Adipocyte (in vitro differentiated cells): ENCODE measurements at regions not wholly inside any gene's neighbourhood (a gene's known extent, or its start where the extent isn't known, plus 50 kb on each side); places are given as distances from the start of the nearest gene placed in this dataset.

Experiments
- DNase-seq: peaks from one replicate; pipeline ENCODE4 v3.0.0-alpha.2; 2015; ENCODE audit warnings: low read depth
- H3K27me3 ChIP-seq: replicated peaks from 2 replicates; pipeline ENCODE4 v1.7.0; 2013; ENCODE audit warnings: mild to moderate bottlenecking, low read length, moderate library complexity; ENCODE audit not compliant: control insufficient read depth, insufficient read depth
- H3K36me3 ChIP-seq: 2 replicates; pipeline ENCODE4 v1.7.0; 2013; ENCODE audit warnings: low read length, mild to moderate bottlenecking, moderate library complexity; ENCODE audit not compliant: control insufficient read depth, insufficient read depth, severe bottlenecking
- H3K4me1 ChIP-seq: 2 replicates; pipeline ENCODE4 v1.7.0; 2013; ENCODE audit warnings: mild to moderate bottlenecking, low read length, moderate library complexity; ENCODE audit not compliant: control insufficient read depth, insufficient read depth
- H3K4me3 ChIP-seq: 2 replicates; pipeline ENCODE4 v1.7.0; 2013; ENCODE audit warnings: mild to moderate bottlenecking, low read length, moderate library complexity
- H3K9ac ChIP-seq: 2 replicates; pipeline ENCODE4 v1.7.0; 2013; ENCODE audit warnings: mild to moderate bottlenecking, low read length, moderate library complexity
- H3K9me3 ChIP-seq: 2 replicates; pipeline ENCODE4 v1.7.0; 2013; ENCODE audit warnings: mild to moderate bottlenecking, low read length, moderate library complexity; ENCODE audit not compliant: control insufficient read depth

DNA sequence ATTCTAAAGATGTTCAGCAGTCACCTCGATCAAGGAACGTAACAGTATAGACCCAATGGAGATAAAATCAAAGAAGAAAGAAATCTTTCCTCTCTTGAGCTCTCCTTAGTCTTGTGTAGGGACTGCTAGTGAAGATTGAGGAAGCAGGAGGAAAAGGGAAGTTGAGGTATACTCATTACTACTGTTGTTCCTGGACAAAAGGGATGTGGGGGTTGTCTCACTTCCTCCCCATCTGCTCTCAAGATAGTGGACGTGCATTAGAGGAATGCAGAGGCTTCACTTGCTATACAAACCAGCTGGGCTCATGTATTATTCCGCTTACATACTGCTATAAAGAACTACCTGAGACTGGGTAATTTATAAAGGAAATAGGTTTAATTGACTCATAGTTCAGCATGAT is 208.9 kb upstream of the ARHGEF9 start:
- Histone ChIP-seq H3K27me3 (no peaks in the 10 kb centered on the region), H3K4me1 (no peaks in the 10 kb centered on the region), H3K9me3 (peaks cover 5% of the 10 kb centered on the region), H3K36me3 (no peaks in the 10 kb centered on the region), H3K4me3 (no peak overlapping the region), H3K9ac (no peak overlapping the region)
- DNase-seq: no peak

DNA sequence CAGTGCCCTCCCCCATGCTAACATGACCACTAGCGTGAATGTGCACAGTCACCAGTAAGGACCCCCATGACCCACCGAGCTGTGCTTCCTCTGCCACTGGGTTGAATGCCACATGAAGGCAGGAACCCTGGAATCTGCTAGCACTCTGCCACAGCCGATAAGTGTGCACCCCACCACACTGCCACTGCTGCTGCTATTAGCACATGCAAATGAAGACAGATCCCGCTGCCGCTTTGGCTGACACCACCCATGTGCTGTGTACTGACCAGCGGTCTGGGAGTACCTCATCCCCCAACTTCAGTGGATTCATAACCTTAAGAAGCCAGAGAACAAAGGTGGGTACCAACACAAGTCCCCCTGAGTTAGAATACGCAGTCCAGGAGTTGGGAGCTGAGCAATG is 200.9 kb upstream of the ARHGEF9 start:
- Histone ChIP-seq H3K4me1 (no peaks in the 10 kb centered on the region), H3K9ac (no peak overlapping the region), H3K36me3 (no peaks in the 10 kb centered on the region), H3K27me3 (no peaks in the 10 kb centered on the region), H3K4me3 (no peak overlapping the region), H3K9me3 (peaks cover 4% of the 10 kb centered on the region)
- no peak for DNase-seq

DNA sequence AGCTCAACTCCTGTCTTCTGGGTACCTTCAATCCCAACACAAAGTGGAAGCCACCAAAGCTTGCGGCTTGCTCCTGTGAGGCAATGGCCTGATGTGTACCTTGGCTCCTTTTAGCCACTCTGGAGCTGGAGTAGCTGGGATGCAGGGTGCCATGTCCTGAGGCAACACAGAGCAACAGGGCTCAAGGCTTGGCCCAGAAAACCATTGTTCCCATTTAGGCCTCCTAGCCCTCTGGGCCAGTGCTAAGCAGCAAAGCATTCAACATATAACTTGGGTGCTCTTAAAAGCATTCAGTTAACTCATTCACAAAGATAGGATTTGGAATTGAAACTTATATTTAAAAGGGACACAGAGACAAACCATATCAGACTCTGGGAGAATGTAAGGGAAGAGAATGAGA is 194.5 kb upstream of the ARHGEF9 start:
- peaks cover 28% of the 10 kb centered on the region for H3K9me3 ChIP-seq
- H3K36me3 ChIP-seq: no peaks in the 10 kb centered on the region
- DNase-seq: no peak
- H3K27me3 ChIP-seq: no peaks in the 10 kb centered on the region
- H3K4me1 ChIP-seq: no peaks in the 10 kb centered on the region
- H3K4me3 ChIP-seq: no peak overlapping the region
- no peak overlapping the region for H3K9ac ChIP-seq

DNA sequence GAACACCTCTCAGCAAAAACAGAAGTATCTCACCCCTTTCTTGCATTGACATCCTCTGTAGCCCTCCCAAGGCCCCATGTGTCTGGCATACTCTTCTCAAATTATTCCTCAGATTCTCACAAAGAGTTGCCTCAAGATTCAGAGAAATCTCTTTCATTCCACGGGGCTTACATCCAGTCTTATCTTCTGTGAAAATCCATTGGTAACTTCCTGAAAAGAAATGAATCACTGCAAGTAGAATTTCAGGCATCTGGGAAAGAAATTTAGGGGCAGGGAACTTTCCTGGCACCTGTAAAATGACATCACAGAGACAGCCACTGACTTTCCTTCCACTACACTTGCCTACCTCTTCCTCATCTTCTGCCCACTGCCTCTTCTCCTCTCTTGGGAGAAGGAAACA is 182.5 kb upstream of the ARHGEF9 start:
- H3K27me3 ChIP-seq: peaks cover 9% of the 10 kb centered on the region
- H3K36me3 ChIP-seq: no peaks in the 10 kb centered on the region
- H3K9me3 ChIP-seq: peaks cover 18% of the 10 kb centered on the region
- H3K4me3 ChIP-seq: no peak overlapping the region
- H3K9ac ChIP-seq: no peak overlapping the region
- H3K4me1 ChIP-seq: no peaks in the 10 kb centered on the region
- DNase-seq: no peak

DNA sequence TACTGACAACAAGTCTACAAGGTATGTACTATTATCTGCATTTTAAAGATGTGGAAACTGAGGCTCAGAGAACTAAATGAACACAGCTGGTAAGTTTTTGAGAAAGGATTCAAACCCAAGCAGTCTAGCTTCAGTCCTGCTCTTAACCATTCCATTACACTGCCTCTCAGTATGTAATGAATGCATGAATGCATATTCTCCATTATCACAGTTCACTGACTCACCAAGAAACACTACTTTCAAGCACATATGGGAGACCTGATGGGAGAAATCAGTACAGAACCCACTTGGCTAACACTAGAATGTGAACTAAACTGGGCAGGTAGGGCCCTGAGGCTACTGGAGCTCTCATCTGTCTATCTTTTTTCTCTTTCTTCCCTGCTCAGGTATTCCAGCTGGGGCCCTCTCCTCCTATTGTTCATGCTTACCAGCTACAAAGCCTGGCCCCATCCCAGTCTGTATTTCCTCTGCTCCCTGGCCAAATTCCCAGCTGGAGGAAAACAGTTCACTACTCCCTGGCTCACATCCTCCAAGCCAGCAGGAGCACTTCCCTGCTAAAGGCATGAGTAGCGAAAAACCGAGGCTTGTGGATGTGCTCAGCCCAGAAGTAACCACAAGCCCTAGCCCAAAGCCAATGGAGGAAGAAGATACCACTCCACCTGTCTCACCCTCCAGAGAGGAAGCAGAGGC is 178.2 kb upstream of the ARHGEF9 start:
- peaks cover 18% of the 10 kb centered on the region for H3K9me3 ChIP-seq
- no peak overlapping the region for H3K9ac ChIP-seq
- H3K4me3 ChIP-seq: no peak overlapping the region
- no peaks in the 10 kb centered on the region for H3K36me3 ChIP-seq
- no peak for DNase-seq
- peaks cover 9% of the 10 kb centered on the region for H3K27me3 ChIP-seq
- no peaks in the 10 kb centered on the region for H3K4me1 ChIP-seq

DNA sequence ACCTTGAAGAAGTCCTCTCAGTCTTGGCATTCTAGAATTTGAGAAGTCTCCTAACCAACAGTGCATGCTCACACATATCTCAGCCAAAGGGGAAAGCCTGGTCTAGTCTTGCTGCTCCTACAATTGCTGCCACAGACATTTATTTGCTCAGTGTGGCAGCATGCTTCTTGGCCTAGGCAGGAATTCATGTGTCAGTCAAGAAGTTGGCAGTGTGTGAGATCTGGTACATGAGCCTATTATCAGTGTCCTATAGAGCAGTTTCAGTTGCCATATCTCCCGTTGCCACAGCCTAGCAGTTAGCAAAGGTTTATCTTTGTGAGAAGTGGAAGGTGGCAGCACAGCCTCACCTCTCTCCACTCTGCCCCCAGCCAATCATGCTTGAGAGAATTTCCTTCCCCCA is 176.9 kb upstream of the ARHGEF9 start:
- DNase-seq: no peak
- no peaks in the 10 kb centered on the region for H3K36me3 ChIP-seq
- no peaks in the 10 kb centered on the region for H3K4me1 ChIP-seq
- H3K27me3 ChIP-seq: peaks cover 9% of the 10 kb centered on the region
- H3K9me3 ChIP-seq: peaks cover 18% of the 10 kb centered on the region
- H3K9ac ChIP-seq: no peak overlapping the region
- no peak overlapping the region for H3K4me3 ChIP-seq

DNA sequence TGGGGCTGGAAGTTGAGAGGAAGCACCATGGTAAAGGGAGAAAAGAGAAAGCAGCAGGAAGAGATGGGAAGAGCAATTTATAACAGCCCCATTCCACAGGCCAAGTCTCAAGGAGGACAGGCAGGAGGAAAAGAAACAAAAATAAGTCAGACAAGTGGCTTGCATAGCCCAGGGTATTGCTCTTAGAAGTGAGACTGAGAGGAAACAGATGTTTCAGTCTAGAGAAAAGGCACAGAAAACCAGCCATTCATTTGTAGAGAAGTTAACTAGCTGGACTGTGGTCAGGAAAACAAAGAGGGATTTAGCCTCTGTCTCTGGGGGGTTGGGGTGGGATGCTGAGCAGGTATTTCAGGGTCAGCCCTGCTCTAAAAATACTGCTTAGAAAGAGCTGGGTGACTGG is 175.0 kb upstream of the ARHGEF9 start:
- H3K9ac ChIP-seq: no peak overlapping the region
- H3K27me3 ChIP-seq: peaks cover 10% of the 10 kb centered on the region
- H3K4me1 ChIP-seq: no peaks in the 10 kb centered on the region
- DNase-seq: no peak
- peaks cover 18% of the 10 kb centered on the region for H3K9me3 ChIP-seq
- no peaks in the 10 kb centered on the region for H3K36me3 ChIP-seq
- no peak overlapping the region for H3K4me3 ChIP-seq

DNA sequence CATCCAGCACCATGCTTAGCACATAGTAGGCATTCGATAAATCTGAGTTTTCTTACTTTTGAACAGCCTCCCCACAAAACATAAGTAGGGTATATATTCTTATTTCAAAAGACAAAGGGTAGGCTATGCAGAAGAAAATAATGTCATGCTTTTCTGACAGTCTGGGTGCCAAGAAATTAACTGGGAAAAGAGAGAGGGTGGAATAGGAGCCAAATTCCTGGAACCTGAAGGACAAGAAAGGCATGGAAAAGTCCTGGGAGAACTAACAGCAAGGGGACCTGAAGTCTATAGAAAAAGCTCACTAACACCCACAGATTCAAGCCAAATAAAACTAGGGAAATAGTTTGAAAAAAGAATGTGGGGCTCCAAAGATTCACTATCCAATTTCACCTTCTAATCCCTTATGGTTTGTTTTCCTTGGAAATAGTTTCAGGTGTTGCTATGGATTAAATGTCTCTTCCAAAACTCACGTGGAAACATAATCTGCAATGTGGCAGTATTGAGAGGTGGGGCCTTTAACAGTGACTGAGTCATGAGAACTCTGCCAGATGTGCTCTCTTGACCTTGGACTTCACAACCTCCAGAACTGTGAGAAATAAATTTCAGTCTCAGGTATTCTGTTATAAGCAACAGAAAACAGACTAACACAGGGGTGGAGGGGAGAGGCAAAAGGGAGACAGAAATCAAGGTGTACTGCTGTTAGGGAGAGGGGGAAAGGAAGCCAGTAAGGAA is 173.3 kb upstream of the ARHGEF9 start:
- Histone ChIP-seq H3K36me3 (no peaks in the 10 kb centered on the region), H3K27me3 (peaks cover 5% of the 10 kb centered on the region), H3K9me3 (peaks cover 15% of the 10 kb centered on the region), H3K4me3 (no peak overlapping the region), H3K4me1 (no peaks in the 10 kb centered on the region), H3K9ac (no peak overlapping the region)
- DNase-seq: no peak

DNA sequence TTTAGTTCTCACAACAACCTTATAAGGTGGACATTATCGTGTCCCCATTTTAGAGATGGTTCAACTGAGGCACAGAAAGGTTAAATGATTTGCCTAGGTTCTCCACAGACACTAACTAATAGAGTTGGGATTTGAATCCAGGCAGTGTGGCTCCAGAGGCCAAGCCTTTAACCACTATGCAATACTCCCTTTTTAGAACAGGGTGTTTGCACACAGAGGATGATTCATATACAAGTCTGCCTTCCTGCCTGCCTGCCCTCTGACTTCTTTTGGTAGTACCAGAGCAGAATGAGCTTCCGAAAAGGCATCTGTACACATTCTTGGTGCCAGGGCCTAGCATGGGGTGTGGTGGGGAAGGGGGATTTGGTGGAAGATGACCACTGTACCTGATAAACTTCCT is 150.8 kb upstream of the ARHGEF9 start:
- Histone ChIP-seq H3K36me3 (no peaks in the 10 kb centered on the region), H3K9ac (no peak overlapping the region), H3K4me1 (no peaks in the 10 kb centered on the region), H3K27me3 (peaks cover 9% of the 10 kb centered on the region), H3K4me3 (no peak overlapping the region), H3K9me3 (no peaks in the 10 kb centered on the region)
- DNase-seq: no peak

DNA sequence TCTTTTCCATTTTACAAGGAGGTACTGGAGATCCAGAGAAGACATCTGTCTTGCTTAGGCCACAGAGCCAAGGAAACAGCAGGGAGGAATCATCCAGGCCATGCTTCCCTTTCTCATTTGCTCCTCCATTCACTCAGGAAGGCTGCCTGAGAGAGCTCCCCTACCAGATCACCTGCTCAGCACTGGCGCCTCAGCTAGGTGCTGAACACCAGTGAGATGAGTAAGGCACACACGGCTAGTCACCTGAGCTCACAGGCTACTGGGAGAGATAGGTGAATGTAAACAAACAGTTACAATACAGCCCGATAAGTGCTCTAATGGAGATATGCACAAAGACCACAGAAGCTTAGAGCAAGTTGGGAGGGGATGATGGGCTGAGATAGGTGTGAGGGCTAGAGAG is 149.8 kb upstream of the ARHGEF9 start:
- H3K36me3 ChIP-seq: no peaks in the 10 kb centered on the region
- no peak for DNase-seq
- no peaks in the 10 kb centered on the region for H3K9me3 ChIP-seq
- H3K4me1 ChIP-seq: no peaks in the 10 kb centered on the region
- no peak overlapping the region for H3K4me3 ChIP-seq
- H3K9ac ChIP-seq: no peak overlapping the region
- H3K27me3 ChIP-seq: peaks cover 9% of the 10 kb centered on the region

DNA sequence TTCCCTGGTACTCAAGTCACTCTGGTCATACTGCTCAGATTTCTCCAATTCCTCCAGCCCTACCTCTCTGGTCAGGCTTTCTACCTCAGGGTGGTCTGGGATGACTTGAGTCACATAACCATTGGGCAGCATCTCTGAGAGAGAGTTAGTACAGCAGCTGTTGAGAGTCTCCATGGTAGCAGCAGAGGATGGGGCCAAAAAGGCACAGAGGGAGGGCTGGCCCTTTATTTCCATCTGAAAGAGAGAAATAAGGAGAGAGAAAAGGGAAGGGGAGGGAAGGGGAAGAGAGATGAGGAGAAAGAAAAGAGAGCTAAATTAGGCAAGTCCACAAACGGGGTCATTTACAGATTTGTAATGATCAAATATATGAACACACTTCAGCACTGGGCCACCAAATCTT is 149.1 kb upstream of the ARHGEF9 start:
- Histone ChIP-seq H3K9me3 (no peaks in the 10 kb centered on the region), H3K4me1 (no peaks in the 10 kb centered on the region), H3K36me3 (no peaks in the 10 kb centered on the region), H3K27me3 (peaks cover 12% of the 10 kb centered on the region), H3K4me3 (no peak overlapping the region), H3K9ac (no peak overlapping the region)
- no peak for DNase-seq

DNA sequence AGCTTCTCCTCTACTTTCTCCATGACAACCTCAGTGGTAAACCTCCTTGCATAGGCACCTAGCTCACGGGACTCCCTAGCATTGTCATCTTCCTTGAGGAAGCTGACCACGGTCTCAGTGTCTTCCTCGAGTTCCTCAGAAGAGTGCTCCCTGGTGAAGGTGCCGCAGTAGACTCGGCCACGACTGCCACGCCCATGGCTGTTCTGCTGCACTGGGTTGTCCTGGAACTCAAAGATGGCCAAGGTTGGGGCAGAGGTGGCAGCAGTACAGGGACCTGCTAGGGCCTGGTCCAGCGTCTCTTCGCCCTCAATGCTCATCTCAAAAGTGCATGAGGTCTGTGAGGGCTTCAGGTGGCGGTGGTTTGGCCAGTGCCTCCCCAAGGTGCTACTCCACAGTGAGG is 147.9 kb upstream of the ARHGEF9 start:
- no peak for DNase-seq
- Histone ChIP-seq H3K27me3 (peaks cover 14% of the 10 kb centered on the region), H3K4me3 (no peak overlapping the region), H3K9ac (no peak overlapping the region), H3K36me3 (no peaks in the 10 kb centered on the region), H3K4me1 (no peaks in the 10 kb centered on the region), H3K9me3 (no peaks in the 10 kb centered on the region)
